ENCODE measurements at regions not wholly inside any gene's neighbourhood (a gene's known extent, or its start where the extent isn't known, plus 50 kb on each side); places are given as distances from the start of the nearest gene placed in this dataset.
"Not testable (repeated sequence)": the region's sequence is repeated elsewhere in the genome, so short reads cannot be mapped to it uniquely, and the experiment has no call there.

DNA sequence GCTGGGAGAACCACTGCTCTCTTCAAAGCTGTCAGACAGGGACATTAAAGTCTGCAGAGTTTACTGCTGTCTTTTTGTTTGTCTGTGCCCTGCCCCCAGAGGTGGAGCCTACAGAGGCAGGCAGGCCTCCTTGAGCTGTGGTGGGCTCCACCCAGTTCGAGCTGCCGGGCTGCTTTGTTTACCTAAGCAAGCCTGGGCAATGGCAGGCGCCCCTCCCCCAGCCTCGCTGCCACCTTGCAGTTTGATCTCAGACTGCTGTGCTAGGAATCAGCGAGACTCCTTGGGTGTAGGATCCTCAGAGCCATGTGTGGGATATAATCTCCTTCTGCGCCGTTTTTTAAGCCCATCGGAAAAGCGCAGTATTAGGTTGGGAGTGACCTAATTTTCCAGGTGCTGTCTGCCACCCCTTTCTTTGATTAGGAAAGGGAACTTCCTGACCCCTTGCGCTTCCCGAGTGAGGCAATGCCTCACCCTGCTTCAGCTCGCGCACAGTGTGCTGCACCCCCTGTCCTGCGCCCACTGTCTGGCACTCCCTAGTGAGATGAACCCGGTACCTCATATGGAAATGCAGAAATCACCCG, 298.3 kb upstream of the MIS18BP1 start:
- DNase-seq, result not testable (repeated sequence)

DNA sequence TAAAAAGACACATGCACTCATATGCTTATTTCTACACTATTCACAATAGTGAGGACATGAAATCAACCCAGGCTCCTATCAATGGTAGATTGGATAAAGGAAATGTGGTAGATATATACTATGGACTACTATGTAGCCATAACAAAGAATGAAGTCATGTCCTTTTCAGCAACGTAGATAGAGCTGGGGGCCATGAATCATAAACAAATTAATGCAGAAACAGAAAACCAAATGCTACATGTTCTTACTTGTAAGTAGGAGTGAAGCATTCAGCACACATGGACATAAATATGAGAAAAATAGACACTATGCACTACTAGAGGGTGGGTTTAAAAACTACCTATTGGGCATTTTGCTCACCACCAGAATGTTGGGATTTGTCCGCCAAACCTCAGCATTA, 278.0 kb upstream of the MIS18BP1 start:
- DNase-seq, result no peak

DNA sequence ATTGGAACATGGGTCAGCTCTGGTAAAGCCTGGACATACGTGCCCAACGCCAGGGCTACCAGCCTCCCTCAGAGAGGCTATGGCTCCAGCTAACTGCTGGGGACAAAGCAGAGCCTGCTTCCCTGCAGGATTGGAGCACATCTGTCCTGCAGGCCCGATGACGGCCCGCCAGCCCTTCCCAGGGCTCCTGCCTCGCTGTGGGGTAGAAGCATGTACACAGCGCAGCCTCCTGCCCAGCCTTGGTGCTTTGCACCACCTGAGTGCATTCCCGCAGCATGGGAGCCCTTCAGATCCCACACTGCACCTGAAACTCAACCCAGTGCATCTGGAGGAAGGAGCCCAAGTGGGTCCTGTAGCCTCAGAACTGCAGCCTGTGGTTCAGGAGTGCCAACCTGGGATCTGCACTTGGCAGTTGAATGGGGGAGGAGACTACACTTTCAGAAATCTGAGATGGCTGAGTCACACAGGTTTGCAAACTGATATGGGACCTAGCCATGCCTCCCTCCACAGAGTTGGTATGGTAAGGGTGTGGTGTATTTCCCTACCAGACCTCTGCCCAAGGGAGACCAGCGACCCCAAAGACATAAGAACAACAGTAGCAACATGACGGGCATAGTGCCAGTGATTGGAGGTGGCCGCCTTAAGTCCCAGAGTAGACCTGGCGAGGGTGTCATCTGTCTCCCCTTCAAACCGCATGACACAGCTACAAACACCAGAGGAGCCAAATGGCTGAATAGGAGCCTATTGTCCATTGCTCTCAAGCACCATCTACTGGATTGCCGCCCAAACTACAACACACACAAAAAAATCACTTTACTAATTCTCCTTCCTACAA, 273.9 kb upstream of the MIS18BP1 start:
- no peak for DNase-seq

DNA sequence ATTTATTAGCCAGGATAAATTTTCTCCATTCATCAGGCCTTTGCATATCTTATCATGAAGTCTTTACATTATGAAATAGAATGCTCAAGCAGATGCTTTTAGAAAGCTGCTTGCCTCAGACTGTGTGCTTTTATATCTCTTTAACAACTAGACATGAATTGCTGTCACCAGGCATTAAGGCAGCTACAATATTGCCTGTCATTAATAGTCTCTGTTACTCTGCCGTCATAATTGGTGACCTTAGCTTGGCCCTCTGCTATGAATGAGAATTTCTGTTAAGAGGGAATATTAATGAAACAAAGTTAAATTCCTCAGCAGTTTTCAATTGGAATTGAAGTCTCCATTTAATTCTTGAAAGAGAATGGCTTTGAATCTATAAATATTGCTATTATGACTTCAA, 266.8 kb upstream of the MIS18BP1 start:
- DNase-seq, result no peak

DNA sequence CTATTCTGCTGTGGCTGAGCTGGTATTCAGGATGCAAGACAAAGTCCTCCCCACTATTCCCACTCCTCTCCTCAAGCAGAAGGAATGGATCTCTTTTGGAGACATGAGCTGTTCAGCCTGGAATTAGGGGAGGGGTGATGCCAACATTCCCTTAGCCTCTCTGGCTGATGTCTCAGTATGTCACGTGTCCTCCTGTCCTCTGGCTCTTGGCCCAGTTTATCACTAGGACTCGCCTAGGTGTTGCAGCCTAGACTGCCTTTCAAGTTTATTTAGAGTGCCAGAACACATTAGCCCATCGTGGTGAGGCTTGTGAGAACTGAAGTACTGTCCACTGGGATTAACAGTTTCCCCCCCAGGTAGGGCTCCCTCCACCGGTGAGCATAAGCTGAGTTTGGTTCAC, 239.9 kb upstream of the MIS18BP1 start:
- DNase-seq, result no peak

DNA sequence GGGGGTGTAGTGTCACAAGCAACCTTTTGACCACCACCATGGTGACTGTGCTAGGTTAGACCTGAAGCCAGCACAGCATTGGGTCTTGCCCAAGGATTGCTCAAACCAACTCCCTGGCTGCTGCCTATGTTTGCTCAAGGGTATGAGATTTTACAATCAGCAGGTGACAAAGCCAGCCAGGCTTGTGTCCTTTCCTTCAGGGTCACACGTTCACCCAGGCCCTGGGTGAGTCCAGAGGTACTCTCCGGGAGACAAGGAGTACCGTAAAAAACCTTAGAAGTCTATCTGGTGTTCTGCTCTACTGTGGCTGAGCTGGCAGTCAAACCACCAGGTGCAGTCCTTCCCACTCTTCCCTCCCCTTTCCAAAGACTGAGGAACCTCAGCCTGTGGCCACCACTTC, 238.9 kb upstream of the MIS18BP1 start:
- no peak for DNase-seq

DNA sequence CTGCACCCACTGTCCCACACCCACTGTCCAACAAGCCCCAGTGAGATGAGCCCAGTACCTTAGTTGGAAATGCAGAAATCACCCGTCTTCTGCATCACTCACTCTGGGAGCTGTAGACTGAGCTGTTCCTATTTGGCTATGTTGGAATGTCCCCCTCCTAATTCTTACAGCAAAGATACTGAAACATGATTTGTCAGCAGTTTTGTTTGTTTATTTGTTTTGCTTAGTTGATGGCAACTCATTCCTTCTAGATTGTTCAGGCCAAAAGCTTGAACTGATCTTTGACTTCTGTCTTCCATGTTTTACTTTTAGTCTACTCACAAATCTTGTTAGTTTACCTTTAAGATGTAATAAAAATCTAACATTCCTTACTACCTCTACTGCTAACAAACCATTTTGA, 233.6 kb upstream of the MIS18BP1 start:
- no peak for DNase-seq

DNA sequence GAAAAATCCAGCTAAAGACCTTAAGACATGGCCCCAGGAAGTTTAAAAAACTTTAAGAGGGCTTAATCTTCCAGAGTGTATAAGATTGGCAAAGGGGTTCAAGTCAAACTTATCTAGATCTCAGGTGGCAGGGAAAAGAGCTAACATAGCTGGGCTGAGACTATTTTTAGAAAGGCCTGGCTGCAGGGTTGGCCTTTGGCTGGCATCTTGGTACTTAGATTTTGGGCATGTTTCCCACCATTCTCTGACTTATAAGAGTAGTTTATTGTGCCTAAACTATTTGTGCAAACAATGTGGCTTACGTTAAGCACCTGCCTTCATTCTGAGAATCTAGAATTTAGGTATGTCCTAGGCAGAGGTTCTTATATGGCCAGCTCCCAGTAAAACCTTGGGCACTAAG, 214.0 kb upstream of the MIS18BP1 start:
- no peak for DNase-seq

DNA sequence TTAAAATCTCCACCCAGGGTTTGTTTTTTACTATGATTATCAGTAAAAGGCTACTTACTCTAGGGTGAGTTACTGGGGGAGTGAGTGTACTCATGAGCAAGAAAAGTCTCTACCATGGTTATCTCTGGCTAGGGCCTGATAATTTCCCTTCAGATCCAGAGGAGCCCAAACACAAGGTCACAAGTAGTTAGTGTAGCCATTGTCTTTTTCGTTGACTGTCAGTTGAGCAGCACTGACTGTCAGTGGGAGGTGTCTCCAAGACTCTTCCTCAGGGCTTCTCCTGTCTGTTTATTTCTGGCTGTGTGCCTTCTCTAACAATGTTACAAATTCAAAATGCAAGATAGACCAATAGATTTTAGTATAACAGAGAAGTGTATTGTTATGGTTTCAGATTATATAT, 181.2 kb upstream of the MIS18BP1 start:
- no peak for DNase-seq

DNA sequence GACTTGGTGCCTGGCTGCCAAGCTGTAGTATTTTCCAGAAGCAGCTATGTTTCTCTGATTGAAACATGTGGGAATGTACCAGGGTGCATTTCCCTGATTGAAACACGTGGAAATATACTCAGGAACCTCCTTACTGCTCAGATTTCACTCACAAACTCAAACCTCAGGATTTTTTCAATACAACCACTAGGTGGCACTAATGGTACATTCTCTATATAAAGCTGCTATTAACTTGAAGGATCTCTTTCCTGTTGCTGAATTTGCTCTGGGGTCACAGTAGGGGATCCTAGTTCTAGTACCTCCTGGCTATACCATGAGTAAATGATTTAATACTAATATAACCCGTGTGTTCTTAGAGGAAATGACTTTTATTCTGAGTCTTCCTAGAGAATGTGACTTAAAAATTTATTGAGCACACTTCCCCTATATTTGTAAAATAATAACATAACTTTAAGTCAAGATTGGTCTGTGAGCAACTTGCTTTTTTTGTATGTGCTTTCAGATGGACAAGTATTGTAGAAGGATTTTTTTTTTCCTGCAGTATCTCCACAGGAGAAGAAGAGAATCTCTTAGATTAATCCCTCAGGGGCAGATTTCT, 173.8 kb upstream of the MIS18BP1 start:
- peak; percentile 78 for DNase-seq

DNA sequence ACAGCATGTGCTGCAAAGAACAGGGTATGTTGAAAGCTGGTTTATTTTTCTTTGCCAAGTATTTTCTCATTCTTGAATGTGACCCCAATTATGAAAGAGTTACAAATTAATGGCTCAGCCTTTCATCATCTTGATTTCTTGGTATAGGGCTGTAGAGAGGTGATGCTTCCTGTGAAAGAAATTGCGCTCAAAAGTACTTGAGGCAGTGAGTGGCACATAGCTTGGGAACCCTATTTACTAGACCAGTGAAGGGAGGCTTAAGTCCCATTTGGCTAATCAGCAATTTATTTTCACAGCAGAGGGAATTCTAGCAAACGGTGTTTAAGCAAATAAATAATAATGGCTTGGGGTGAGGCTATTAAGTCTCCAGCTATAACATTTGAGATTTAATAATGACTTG, 153.9 kb upstream of the MIS18BP1 start:
- no peak for DNase-seq

DNA sequence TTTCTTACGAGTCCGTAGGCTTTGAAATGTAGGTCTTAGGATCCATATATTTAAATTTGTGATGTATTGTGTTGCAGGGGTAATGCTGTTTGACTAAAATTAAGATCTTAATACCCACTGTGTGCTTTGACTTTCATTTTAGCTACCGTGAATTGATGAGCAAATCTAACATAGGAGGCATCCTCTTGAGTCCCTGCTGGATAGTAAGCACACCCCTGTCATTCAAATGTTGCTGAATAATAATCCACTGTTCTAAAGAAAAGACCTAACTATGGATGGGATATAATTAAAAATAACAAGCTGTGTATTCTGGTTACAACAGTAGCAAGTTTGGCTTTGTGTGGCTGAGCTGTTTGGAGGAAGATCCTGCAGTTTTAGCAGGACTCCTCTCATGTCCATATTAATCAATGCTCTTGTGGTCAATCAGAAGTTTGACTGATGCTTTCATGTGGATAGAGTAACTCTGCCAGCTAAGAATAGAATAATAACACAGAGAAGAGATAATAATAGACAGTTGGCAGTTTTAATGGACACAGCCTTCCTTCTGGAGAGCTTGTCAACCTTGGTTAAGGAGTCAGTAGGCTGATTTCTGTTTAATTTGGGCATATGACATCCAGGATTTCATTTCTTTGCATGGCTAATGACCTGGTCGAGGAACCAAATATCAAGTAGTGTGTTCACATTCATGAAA, 148.1 kb upstream of the MIS18BP1 start:
- DNase-seq, result no peak

DNA sequence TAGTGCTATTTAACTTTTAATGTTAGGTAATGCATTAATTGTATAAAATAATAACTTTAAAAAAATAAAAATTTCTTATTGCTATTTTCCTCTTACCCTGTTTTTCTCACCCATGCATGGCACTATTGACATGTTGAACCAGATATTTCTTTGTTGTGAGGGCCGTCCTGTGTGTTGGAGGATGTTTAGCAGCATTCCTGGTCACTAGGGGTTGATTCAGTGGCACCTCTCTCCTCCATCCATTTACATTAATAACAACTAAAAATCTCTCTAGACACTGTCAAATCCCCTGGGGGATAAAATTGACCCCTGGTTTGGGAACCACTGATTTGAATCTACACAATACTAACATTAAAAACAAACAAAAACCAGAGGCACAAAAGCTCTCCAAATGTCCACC, 147.5 kb upstream of the MIS18BP1 start:
- DNase-seq, result no peak

DNA sequence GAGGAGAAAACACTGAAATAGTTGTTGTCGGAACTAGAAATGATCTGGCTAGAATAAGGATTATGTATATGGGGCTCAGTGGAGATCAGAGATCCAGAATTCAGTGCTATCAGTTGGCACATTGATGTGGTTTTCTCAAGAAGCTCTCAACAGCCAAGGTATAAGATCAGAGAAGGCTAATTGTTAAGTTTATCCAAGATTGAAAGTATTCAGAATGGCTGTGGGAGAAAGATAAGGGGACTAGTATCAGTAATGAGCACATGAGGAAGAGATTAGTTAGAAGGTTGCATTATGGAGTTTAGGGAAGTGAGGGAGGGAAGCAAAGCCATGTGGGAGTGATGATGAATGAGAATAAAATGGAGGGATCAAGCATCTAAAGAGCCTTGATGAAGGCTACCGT, 128.1 kb upstream of the MIS18BP1 start:
- DNase-seq, result no peak

DNA sequence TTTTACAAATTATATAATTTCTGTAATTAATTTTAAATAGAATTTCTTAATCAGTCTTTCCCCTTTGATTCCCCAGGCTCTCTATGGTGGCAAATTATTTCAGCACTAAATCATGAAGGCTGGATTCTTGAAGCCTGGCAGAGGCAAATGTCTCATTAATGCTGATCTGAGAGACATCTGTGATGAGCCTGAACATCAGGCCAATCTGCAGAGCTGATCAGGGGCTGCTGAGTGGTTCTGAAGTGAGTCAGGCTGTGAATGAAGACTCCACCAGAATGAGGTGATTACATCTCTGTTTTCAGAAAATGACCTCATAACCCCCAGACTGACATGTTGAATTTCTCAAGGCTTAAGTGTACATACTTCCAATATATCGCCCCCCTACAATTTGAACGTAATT, 124.2 kb upstream of the MIS18BP1 start:
- no peak for DNase-seq

DNA sequence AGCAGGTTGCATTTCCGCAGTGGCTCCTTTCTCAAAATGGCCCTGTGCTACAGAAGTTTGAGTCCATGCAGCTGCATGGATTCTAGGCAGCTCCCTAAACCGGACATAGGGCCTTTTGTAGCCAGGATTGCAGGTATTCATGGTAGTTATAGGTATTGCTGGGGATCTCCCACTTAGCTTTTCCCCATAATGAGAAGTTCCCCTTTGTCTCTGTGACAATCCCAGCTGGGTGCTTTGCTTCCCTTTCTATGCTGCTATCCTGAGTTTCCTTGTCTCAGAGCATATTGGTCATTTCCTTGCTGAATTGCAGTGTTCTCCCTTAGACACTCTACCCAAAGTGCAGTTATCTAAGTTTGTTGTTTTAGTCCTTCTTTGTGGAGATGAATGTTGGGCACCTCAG, 120.9 kb upstream of the MIS18BP1 start:
- DNase-seq, result no peak

DNA sequence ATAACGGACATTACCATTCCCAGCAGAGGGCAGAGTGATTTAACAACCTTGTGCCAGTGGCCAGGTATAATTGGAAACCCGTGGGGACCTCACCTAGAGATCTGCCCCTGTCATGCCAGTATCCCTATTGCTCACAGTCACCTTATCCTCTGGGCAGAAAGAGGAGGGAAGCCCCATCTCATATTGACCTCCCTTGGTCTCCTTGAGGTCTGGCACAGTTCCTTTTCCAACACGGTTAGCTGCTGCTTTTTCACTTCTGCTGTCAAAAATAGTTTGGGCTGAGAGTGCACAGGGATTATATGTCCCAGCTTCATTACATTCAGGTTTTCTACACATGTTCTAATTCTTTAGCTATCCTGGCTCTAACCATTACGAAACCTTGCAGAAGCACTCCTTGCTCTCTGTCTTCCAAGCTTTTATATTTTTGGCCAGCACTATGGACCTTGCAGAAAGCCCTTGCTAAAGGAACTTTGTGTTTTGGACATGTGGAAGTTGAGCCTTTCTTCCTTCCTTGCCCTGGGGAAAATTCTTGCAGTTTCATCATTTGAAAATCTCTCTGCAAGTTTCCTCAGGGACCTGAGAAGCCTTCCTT, 111.7 kb upstream of the MIS18BP1 start:
- no peak for DNase-seq

DNA sequence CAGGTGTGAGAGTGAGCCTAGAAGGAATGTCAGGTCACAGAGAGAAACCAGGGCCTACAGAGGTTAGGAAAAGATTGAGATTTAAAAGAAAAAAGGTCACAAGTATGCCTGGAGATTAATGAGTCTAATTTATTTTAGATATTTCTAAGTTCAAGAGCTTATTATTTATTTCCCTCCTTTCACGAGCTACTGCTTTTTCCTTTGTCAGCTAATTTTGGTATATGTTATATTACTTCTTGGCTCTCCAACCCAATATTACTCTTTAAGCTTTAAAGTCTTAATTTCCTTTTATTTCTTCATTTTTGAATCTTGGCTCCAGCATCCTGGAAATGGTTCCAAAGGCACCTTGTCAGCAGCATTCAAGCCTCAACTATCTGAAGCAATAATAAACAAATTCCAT, 109.5 kb upstream of the MIS18BP1 start:
- DNase-seq, result no peak

DNA sequence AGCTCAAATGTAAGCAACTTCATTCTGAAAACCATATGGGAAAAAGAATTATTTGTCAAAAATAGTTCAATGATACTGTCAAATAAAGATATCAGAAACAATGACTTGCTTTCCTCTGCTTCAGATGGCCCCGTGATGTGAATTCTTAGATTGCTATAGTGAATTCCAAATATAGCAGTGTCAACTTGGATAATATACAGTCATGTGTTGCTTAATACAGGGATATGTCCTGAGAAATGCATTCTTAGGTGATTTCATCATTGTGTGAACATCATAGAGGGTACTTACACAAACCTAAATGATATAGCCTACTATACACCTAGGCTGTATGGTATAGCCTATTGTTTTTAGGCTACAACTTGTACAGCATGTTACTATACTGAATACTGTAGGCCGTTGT, 108.7 kb upstream of the MIS18BP1 start:
- no peak for DNase-seq

DNA sequence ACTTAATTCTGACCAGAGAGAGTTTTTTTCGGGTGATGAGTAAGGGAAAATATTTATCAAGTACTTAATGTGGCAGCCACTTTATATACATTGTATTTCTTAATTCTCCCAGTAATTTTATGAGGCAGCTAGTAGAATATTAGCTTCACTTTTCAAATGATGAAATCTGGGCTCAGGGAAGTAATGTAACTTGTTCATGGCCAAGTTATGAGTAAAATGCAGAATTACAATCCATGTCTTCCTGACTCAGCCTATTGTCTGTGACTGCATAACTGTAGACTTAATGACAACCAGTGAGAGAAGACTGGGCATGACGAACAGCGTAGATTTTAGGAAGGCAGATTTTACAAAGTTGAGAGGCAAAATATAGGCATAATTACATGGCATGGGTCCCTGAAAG, 106.7 kb upstream of the MIS18BP1 start:
- no peak for DNase-seq

DNA sequence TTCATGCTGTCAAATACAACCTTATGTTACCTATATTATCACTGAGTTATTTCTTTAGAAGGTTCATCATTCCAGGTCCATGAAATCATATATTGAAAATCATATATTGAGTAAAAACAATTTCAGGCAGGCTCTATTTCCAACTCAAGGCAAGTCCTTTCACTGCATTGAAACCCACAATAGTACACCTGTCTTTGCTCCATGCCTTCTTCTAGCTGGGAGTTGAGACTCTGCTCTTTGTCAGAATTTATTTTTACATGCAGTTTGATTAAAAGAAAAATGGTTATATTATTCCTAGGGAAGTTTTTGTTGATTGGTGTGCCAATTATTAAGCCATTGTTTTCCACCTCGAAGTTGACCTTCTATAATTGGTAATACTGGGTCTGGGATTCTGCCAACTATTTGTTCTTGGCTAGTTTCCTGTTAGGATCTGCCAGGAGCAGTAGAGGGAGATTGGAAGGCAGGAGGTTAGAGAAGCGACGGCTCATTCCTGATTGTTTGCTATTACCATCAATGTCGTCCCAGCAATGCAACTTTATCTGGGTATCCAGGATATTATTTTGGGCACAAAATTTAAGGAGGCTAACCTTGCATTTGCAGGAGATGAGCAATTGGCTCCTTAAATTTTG, 79.5 kb upstream of the MIS18BP1 start:
- DNase-seq, result no peak

DNA sequence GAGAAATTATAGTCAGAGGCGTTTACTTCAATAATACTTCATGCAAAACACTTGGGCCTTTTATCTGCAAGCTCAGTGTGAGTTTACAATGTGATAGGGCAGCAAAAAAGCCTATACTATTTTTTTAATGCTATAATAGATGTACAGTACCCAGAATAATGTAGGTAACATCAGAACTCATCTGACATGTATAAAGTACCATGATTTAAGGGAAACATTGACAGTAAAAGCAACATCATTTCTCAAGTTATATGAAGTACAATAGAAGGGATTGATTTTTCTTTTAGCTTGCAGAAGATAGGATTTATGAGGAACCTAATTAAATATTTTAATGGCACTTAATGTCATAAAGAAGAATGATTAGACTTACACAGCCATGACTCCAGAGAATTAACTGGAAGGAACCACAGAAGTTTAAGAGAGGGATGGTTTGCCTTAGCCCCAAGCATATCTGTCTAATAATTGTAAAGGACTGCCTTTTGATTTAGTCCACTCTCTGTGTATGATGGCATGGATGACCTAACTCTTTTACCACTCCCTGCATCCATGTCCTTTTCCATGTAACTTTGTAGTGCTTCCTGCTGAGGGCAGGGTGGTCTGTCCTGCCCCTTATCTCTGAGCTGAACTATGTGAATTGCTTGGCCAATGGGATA, 55.9 kb upstream of the MIS18BP1 start:
- no peak for DNase-seq

Data from NCI-H2081 treated with DMSO at 0.1 percent for 48 hours (cell line).